Progenitor cell of endocrine pancreas (in vitro differentiated cells): ENCODE measurements at regions not wholly inside any gene's neighbourhood (a gene's known extent, or its start where the extent isn't known, plus 50 kb on each side); places are given as distances from the start of the nearest gene placed in this dataset.

Source experiments
- DNase-seq: peaks from one replicate; pipeline ENCODE4 v3.0.0; 2021; ENCODE audit warnings: low spot score; ENCODE audit not compliant: unreplicated experiment
- H3K27ac Mint-ChIP-seq: 2 replicates; pipeline ENCODE4 v1.8.0; 2021; ENCODE audit warnings: mild to moderate bottlenecking, moderate library complexity, mixed read lengths
- H3K27me3 Mint-ChIP-seq: 2 replicates; pipeline ENCODE4 v1.8.0; 2021; ENCODE audit warnings: mixed read lengths
- H3K36me3 Mint-ChIP-seq: 2 replicates; pipeline ENCODE4 v1.8.0; 2022; ENCODE audit warnings: mixed read lengths; ENCODE audit not compliant: insufficient read depth
- H3K4me1 Mint-ChIP-seq: 2 replicates; pipeline ENCODE4 v1.8.0; 2021; ENCODE audit warnings: low read depth, mixed read lengths
- H3K4me3 Mint-ChIP-seq: 2 replicates; pipeline ENCODE4 v1.8.0; 2021; ENCODE audit warnings: low read depth, mild to moderate bottlenecking, moderate library complexity, mixed read lengths
- H3K9me3 Mint-ChIP-seq: 2 replicates; pipeline ENCODE4 v1.8.0; 2021; ENCODE audit warnings: low read depth, mixed read lengths
- TF ChIP-seq, protein P1 (sequence below): fragments of 200-600 bp; sonication (generic); IDR thresholded peaks from one replicate; pipeline ENCODE4 v1.5.0; 2021; ENCODE audit warnings: antibody characterized with exemption, mild to moderate bottlenecking; ENCODE audit not compliant: unreplicated experiment

DNA sequence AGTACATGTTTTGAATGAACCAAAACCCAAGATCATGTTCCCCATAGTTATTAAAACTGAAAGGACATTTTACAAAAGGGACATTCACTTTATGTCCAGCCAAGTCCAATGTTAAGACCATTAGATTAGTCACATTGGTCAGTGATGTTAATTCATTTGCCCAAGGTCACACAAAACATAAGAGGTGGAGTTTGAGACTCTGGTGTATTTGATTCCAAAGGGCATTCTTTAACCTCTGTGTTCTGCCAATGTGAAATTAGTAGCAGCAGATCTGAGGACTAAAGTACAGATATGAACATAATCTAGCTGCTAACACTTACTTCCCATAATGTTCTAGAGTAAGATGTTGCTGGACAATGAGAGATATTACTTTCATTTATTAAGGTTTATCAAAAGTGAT lies 425.6 kb downstream of the TUSC7 start:
- Mint-ChIP-seq H3K36me3 (peaks cover 1% of the 10 kb centered on the region), H3K4me3 (no peak overlapping the region), H3K27ac (no peak overlapping the region), H3K4me1 (peaks cover 17% of the 10 kb centered on the region), H3K9me3 (peaks cover 8% of the 10 kb centered on the region), H3K27me3 (no peaks in the 10 kb centered on the region)
- TF ChIP-seq, protein P1, sequence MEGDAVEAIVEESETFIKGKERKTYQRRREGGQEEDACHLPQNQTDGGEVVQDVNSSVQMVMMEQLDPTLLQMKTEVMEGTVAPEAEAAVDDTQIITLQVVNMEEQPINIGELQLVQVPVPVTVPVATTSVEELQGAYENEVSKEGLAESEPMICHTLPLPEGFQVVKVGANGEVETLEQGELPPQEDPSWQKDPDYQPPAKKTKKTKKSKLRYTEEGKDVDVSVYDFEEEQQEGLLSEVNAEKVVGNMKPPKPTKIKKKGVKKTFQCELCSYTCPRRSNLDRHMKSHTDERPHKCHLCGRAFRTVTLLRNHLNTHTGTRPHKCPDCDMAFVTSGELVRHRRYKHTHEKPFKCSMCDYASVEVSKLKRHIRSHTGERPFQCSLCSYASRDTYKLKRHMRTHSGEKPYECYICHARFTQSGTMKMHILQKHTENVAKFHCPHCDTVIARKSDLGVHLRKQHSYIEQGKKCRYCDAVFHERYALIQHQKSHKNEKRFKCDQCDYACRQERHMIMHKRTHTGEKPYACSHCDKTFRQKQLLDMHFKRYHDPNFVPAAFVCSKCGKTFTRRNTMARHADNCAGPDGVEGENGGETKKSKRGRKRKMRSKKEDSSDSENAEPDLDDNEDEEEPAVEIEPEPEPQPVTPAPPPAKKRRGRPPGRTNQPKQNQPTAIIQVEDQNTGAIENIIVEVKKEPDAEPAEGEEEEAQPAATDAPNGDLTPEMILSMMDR: no peak
- DNase-seq: no peak

DNA sequence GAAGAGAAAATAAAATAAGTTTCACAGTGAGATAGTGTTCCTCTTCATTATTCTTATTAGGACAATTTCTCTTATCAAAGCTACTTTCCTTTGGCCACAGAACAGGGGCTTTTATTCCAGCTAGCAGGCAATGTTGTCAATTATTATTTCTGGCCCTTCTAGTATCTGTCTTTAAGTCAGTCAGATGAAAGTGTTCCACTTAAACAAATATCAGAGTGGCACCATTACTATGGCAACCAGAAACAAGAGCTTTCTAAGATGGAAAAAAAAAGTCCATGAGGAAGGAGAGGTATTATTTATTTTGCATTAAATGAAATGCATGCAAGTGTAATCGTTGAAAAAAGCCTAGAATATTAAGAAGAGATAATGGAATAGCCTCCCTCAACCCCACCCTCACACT lies 426.4 kb downstream of the TUSC7 start:
- peaks cover 8% of the 10 kb centered on the region for H3K9me3 Mint-ChIP-seq
- DNase-seq: no peak
- TF ChIP-seq, protein P1: no peak
- no peak overlapping the region for H3K27ac Mint-ChIP-seq
- peaks cover 1% of the 10 kb centered on the region for H3K36me3 Mint-ChIP-seq
- peaks cover 11% of the 10 kb centered on the region for H3K4me1 Mint-ChIP-seq
- H3K27me3 Mint-ChIP-seq: no peaks in the 10 kb centered on the region
- H3K4me3 Mint-ChIP-seq: no peak overlapping the region

GRCh38 chr3:117137065-117137464 lies 427.5 kb downstream of the TUSC7 start:
- DNase-seq: no peak

GRCh38 chr3:117139681-117140080 lies 430.1 kb downstream of the TUSC7 start:
- TF ChIP-seq, protein P1: no peak
- H3K4me3 Mint-ChIP-seq: no peak overlapping the region
- no peaks in the 10 kb centered on the region for H3K36me3 Mint-ChIP-seq
- no peak overlapping the region for H3K27ac Mint-ChIP-seq
- H3K9me3 Mint-ChIP-seq: peaks cover 8% of the 10 kb centered on the region
- H3K4me1 Mint-ChIP-seq: peaks cover 14% of the 10 kb centered on the region
- peaks cover 13% of the 10 kb centered on the region for H3K27me3 Mint-ChIP-seq
- DNase-seq: no peak

More at GRCh38 chr3:117137065-117137464, 427.5 kb downstream of the TUSC7 start:
- peaks cover 8% of the 10 kb centered on the region for H3K9me3 Mint-ChIP-seq
- H3K36me3 Mint-ChIP-seq: peaks cover 1% of the 10 kb centered on the region
- H3K4me3 Mint-ChIP-seq: no peak overlapping the region
- H3K27me3 Mint-ChIP-seq: no peaks in the 10 kb centered on the region
- no peak overlapping the region for H3K27ac Mint-ChIP-seq
- peaks cover 14% of the 10 kb centered on the region for H3K4me1 Mint-ChIP-seq
- TF ChIP-seq, protein P1: no peak

DNA sequence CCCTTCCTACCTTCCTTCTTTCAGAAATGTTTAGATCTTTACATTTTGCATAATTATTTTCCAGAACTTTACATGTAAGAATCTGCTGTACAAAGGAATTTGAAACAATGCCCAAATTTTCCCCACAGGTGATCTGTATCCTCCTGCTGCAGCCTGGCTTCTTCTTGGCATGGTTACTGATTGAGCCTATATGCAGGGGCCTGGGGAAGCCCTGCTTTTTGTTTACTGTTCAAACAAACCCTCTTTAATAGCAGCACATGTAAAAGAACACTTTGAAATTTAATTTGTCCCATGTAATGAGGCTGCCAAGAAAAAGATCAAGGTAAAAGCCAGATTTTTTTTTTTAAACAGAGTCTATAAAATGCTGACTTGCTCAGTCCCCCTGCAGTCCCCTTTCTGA lies 432.2 kb downstream of the TUSC7 start:
- H3K4me3 Mint-ChIP-seq: no peak overlapping the region
- H3K27ac Mint-ChIP-seq: no peak overlapping the region
- H3K4me1 Mint-ChIP-seq: peaks cover 26% of the 10 kb centered on the region
- H3K27me3 Mint-ChIP-seq: peaks cover 29% of the 10 kb centered on the region
- TF ChIP-seq, protein P1: no peak
- peaks cover 8% of the 10 kb centered on the region for H3K9me3 Mint-ChIP-seq
- no peak for DNase-seq
- no peaks in the 10 kb centered on the region for H3K36me3 Mint-ChIP-seq
